Heart left ventricle (tissue), 13 donors: ENCODE measurements at regions not wholly inside any gene's neighbourhood (a gene's known extent, or its start where the extent isn't known, plus 50 kb on each side); places are given as distances from the start of the nearest gene placed in this dataset.
A peak's percentile ranks its signal among the peaks of the same experiment; 100 is the strongest.

Experiments used
- CTCF ChIP-seq, 12 donors: fragments of 200-600 bp; sonication (generic) in 4 of 12; IDR thresholded peaks; one replicate each; pipeline versions ENCODE4 v1.5.0 to v1.8.0; 2018 to 2022; ENCODE audit warnings: antibody characterized with exemption in 12 of 12, mild to moderate bottlenecking in 5 of 12
- POLR2A ChIP-seq, 2 donors: fragments of 450-650 bp; IDR thresholded peaks; one replicate each; pipeline ENCODE4 v1.6.1; 2017; ENCODE audit warnings: antibody characterized with exemption in 2 of 2, mild to moderate bottlenecking in 2 of 2, moderate library complexity in 2 of 2
- donor health status: ischemic (EF 13 %, LVEDD 7.1; RV severe dilation, severe dysfunction).
- donor health status: DM: no; HTN: yes; CAD: no.
- donor health status: DM: no; HTN: no; CAD: no.
- donor health status: ischemic (EF 25% LVEDD 6.9; RV normal size, moderate dysfunction).
- donor health status: ischemic (EF 25% LVEDD 5.7; RV mildly dilated, moderate dysfunction).
- donor health status: ischemic (EF 35%, LVEDD 5.7; RV mildly dilated, moderate dysfunction).
- donor health status: nonischemic (EF 11% LVEDD 7.7; RV severe dilation, severe dysfunction).
- donor health status: DM: yes; HTN: yes; CAD: no.
- donor health status: PGD.
- donor health status: ischemic (EF 29% LVEDD 5.4; RV normal size, mild dysfunction).
- donor health status: nonischemic (EF 23%, LVEDD 6.1; RV moderate dilation, normal function).

GRCh38 chr4:100095729-100096595 is 94.3 kb downstream of the DDIT4L start:
- TF ChIP-seq POLR2A (IDR thresholded peaks at IDR 0.05) (no peak), CTCF (IDR thresholded peaks at IDR 0.05) (peak; percentile 38 to 78 (median 66))
